ENCODE measurements at regions not wholly inside any gene's neighbourhood (a gene's known extent, or its start where the extent isn't known, plus 50 kb on each side); places are given as distances from the start of the nearest gene placed in this dataset.

DNA sequence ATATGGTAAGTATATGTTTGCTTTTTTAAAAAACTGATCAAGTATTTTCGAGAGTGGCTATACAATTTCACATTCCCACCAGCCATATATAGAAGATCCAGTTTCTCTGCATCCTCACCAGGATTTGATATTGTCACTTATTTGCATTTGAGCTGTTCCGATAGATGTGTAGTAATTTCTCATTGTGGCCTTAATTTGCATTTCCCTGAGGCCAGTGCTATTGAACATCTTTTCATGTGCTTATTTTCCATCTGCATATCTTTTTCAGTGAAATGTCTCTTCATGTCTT is 72.9 kb upstream of the VASH1 start:
- Histone ChIP-seq H3K9ac (ENCODE audit: low read length) (no peak overlapping the region), H4K20me1 (ENCODE audit: insufficient read depth) (no peaks in the 10 kb centered on the region), H3K27me3 (ENCODE audit: insufficient read depth, low read depth, low read length) (no peaks in the 10 kb centered on the region), H3K9me2 (ENCODE audit: insufficient read depth, low read length) (no peaks in the 10 kb centered on the region), H3K9me3 (ENCODE audit: low read length) (peaks cover under 1% of the 10 kb centered on the region), H3K36me3 (ENCODE audit: insufficient read depth, low read length) (no peaks in the 10 kb centered on the region), H3K79me2 (replicated peaks; ENCODE audit: insufficient read depth, low read length) (no peaks in the 10 kb centered on the region), H3F3A (ENCODE audit: insufficient read depth, low read length, poor library complexity, severe bottlenecking) (no peaks in the 10 kb centered on the region), H3K27ac (ENCODE audit: low read length) (no peak overlapping the region), H3K4me2 (ENCODE audit: low read length) (no peak overlapping the region), H2AFZ (ENCODE audit: low read depth, low read length) (no peak overlapping the region), H3K4me3 (ENCODE audit: low read length) (no peak overlapping the region)
- TF ChIP-seq SMC3 (conservative IDR thresholded peaks at IDR 0.05; ENCODE audit: poor library complexity), result no peak
- no peak for TF ChIP-seq EP300 (conservative IDR thresholded peaks at IDR 0.05; ENCODE audit: poor library complexity, severe bottlenecking)
- TF ChIP-seq, protein P1, sequence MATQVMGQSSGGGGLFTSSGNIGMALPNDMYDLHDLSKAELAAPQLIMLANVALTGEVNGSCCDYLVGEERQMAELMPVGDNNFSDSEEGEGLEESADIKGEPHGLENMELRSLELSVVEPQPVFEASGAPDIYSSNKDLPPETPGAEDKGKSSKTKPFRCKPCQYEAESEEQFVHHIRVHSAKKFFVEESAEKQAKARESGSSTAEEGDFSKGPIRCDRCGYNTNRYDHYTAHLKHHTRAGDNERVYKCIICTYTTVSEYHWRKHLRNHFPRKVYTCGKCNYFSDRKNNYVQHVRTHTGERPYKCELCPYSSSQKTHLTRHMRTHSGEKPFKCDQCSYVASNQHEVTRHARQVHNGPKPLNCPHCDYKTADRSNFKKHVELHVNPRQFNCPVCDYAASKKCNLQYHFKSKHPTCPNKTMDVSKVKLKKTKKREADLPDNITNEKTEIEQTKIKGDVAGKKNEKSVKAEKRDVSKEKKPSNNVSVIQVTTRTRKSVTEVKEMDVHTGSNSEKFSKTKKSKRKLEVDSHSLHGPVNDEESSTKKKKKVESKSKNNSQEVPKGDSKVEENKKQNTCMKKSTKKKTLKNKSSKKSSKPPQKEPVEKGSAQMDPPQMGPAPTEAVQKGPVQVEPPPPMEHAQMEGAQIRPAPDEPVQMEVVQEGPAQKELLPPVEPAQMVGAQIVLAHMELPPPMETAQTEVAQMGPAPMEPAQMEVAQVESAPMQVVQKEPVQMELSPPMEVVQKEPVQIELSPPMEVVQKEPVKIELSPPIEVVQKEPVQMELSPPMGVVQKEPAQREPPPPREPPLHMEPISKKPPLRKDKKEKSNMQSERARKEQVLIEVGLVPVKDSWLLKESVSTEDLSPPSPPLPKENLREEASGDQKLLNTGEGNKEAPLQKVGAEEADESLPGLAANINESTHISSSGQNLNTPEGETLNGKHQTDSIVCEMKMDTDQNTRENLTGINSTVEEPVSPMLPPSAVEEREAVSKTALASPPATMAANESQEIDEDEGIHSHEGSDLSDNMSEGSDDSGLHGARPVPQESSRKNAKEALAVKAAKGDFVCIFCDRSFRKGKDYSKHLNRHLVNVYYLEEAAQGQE (IDR thresholded peaks at IDR 0.05; ENCODE audit: borderline replicate concordance), result no peak
- TF ChIP-seq MXI1 (conservative IDR thresholded peaks at IDR 0.05; ENCODE audit: poor library complexity, severe bottlenecking), result no peak
- no peak for TF ChIP-seq POLR2AphosphoS5 (IDR thresholded peaks at IDR 0.05)
- TF ChIP-seq RAD21 (conservative IDR thresholded peaks at IDR 0.05), result no peak

DNA sequence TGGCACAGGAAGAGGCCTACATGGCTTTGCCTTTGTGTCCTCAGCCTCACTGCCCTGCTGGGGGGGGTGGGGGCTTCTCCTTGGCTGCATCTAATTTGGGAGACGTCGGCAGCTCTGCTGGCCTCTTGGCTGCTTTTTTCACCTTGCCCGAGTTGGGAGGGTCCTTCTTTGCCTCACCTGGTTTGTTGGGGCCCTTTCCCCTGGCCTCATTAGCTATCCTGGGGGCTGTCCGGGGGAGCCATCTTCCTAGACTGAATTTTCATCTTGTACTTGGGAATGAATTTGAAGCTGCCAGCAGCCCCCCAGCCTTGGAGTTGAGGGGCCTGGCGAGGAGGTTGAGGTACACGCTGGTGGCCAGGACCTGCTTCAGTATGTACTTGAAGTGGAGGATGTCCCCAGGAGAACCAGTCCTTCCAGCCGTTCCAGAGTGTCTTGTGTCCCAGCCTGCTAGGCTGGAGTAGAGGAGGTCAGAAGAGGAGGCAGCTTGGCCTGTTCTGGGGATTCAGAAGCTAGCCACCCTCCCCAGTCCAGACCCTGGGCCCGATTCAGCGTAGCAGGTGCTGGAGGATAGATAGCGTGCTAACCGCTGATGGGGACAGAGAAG is 70.7 kb upstream of the VASH1 start:
- H3K79me2 ChIP-seq (replicated peaks; ENCODE audit: insufficient read depth, low read length), result no peaks in the 10 kb centered on the region
- H4K20me1 ChIP-seq (ENCODE audit: insufficient read depth), result no peaks in the 10 kb centered on the region
- H3K9ac ChIP-seq (ENCODE audit: low read length), result no peak overlapping the region
- H3K4me3 ChIP-seq (ENCODE audit: low read length), result no peak overlapping the region
- no peaks in the 10 kb centered on the region for H3K9me3 ChIP-seq (ENCODE audit: low read length)
- no peaks in the 10 kb centered on the region for H3K9me2 ChIP-seq (ENCODE audit: insufficient read depth, low read length)
- H3K27me3 ChIP-seq (ENCODE audit: insufficient read depth, low read depth, low read length), result no peaks in the 10 kb centered on the region
- H3K27ac ChIP-seq (ENCODE audit: low read length), result no peak overlapping the region
- H3F3A ChIP-seq (ENCODE audit: insufficient read depth, low read length, poor library complexity, severe bottlenecking), result no peaks in the 10 kb centered on the region
- H3K36me3 ChIP-seq (ENCODE audit: insufficient read depth, low read length), result no peaks in the 10 kb centered on the region
- H3K4me2 ChIP-seq (ENCODE audit: low read length), result no peak overlapping the region
- no peak overlapping the region for H2AFZ ChIP-seq (ENCODE audit: low read depth, low read length)
- TF ChIP-seq MXI1 (conservative IDR thresholded peaks at IDR 0.05; ENCODE audit: poor library complexity, severe bottlenecking) (no peak), POLR2AphosphoS5 (IDR thresholded peaks at IDR 0.05) (no peak), RAD21 (conservative IDR thresholded peaks at IDR 0.05) (no peak), EP300 (conservative IDR thresholded peaks at IDR 0.05; ENCODE audit: poor library complexity, severe bottlenecking) (no peak)
- TF ChIP-seq, protein P1 (IDR thresholded peaks at IDR 0.05; ENCODE audit: borderline replicate concordance), result no peak

DNA sequence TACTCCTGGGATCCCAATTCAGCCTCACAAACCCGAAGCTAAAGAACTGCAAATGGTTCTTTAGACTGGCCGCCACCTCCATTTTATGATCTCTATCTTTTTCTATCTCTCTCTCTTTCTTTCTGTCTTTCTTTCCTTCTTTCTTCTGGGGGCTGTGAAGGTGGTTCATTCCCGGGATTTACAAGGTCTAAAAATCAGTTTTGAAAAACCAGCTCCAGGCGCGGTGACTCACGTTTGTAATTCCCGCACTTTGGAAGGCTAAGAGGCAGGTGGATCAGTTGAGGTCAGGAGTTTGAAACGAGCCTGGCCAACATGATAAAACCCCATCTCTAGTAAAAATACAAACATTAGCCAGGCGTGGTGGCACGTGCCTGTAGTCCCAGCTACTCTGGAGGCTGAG is 67.2 kb upstream of the VASH1 start:
- Histone ChIP-seq H3K4me3 (ENCODE audit: low read length) (no peak overlapping the region), H3K27ac (ENCODE audit: low read length) (no peak overlapping the region), H3F3A (ENCODE audit: insufficient read depth, low read length, poor library complexity, severe bottlenecking) (no peaks in the 10 kb centered on the region), H3K27me3 (ENCODE audit: insufficient read depth, low read depth, low read length) (no peaks in the 10 kb centered on the region), H4K20me1 (ENCODE audit: insufficient read depth) (no peaks in the 10 kb centered on the region), H3K9me2 (ENCODE audit: insufficient read depth, low read length) (no peaks in the 10 kb centered on the region), H3K9me3 (ENCODE audit: low read length) (no peaks in the 10 kb centered on the region), H3K4me2 (ENCODE audit: low read length) (no peak overlapping the region), H3K9ac (ENCODE audit: low read length) (no peak overlapping the region), H3K36me3 (ENCODE audit: insufficient read depth, low read length) (no peaks in the 10 kb centered on the region), H3K79me2 (replicated peaks; ENCODE audit: insufficient read depth, low read length) (no peaks in the 10 kb centered on the region), H2AFZ (ENCODE audit: low read depth, low read length) (no peak overlapping the region)
- TF ChIP-seq SMC3 (conservative IDR thresholded peaks at IDR 0.05; ENCODE audit: poor library complexity) (no peak), POLR2AphosphoS5 (IDR thresholded peaks at IDR 0.05) (no peak), EZH2 (IDR thresholded peaks at IDR 0.05; ENCODE audit: borderline replicate concordance, insufficient read depth, low read length, poor library complexity, severe bottlenecking) (no peak), EP300 (conservative IDR thresholded peaks at IDR 0.05; ENCODE audit: poor library complexity, severe bottlenecking) (no peak), MXI1 (conservative IDR thresholded peaks at IDR 0.05; ENCODE audit: poor library complexity, severe bottlenecking) (no peak), RAD21 (conservative IDR thresholded peaks at IDR 0.05) (no peak)
- TF ChIP-seq, protein P2, sequence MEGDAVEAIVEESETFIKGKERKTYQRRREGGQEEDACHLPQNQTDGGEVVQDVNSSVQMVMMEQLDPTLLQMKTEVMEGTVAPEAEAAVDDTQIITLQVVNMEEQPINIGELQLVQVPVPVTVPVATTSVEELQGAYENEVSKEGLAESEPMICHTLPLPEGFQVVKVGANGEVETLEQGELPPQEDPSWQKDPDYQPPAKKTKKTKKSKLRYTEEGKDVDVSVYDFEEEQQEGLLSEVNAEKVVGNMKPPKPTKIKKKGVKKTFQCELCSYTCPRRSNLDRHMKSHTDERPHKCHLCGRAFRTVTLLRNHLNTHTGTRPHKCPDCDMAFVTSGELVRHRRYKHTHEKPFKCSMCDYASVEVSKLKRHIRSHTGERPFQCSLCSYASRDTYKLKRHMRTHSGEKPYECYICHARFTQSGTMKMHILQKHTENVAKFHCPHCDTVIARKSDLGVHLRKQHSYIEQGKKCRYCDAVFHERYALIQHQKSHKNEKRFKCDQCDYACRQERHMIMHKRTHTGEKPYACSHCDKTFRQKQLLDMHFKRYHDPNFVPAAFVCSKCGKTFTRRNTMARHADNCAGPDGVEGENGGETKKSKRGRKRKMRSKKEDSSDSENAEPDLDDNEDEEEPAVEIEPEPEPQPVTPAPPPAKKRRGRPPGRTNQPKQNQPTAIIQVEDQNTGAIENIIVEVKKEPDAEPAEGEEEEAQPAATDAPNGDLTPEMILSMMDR (IDR thresholded peaks at IDR 0.05; ENCODE audit: poor library complexity, severe bottlenecking), result no peak
- TF ChIP-seq, protein P1 (IDR thresholded peaks at IDR 0.05; ENCODE audit: borderline replicate concordance), result no peak

All from neural cell (in vitro differentiated cells).